K562 (cell line): ENCODE measurements at regions not wholly inside any gene's neighbourhood (a gene's known extent, or its start where the extent isn't known, plus 50 kb on each side); places are given as distances from the start of the nearest gene placed in this dataset.

Experiments
- CC2D1A ChIP-seq: fragments of 450-650 bp; IDR thresholded peaks from 2 replicates; pipeline ENCODE4 v1.6.1; 2017; ENCODE audit warnings: mild to moderate bottlenecking
- FOXJ2 ChIP-seq: fragments of 200-800 bp; sonication (Bioruptor generic); IDR thresholded peaks from 2 replicates; pipeline ENCODE4 v1.6.1; 2016; ENCODE audit warnings: missing genetic modification characterization, missing compliant biosample characterization
- HEY1 ChIP-seq: fragments of 250-450 bp; sonication (Bioruptor Pico); IDR thresholded peaks from 2 replicates; pipeline ENCODE4 v1.5.0; 2020; ENCODE audit warnings: mild to moderate bottlenecking, moderate library complexity, borderline replicate concordance
- HLTF ChIP-seq: fragments of 450-650 bp; IDR thresholded peaks from 2 replicates; pipeline ENCODE4 v1.6.1; 2016
- ILF3 ChIP-seq: fragments of 450-650 bp; IDR thresholded peaks from 2 replicates; pipeline ENCODE4 v1.6.1; 2018; ENCODE audit warnings: antibody characterized with exemption, mild to moderate bottlenecking, moderate library complexity, borderline replicate concordance
- KAT8 ChIP-seq: fragments of 450-650 bp; IDR thresholded peaks from 2 replicates; pipeline ENCODE4 v1.6.1; 2016; ENCODE audit warnings: low read depth, mild to moderate bottlenecking
- L3MBTL2 ChIP-seq: fragments of 450-650 bp; IDR thresholded peaks from 2 replicates; pipeline ENCODE4 v1.6.1; 2016; ENCODE audit warnings: mild to moderate bottlenecking, moderate library complexity
- MEIS2 ChIP-seq: fragments of 450-650 bp; IDR thresholded peaks from 2 replicates; pipeline ENCODE4 v1.6.1; 2014; ENCODE audit warnings: mild to moderate bottlenecking; ENCODE audit not compliant: partially characterized antibody
- NR3C1 ChIP-seq: sonication (generic); formaldehyde crosslinking; IDR thresholded peaks from 2 replicates; pipeline ENCODE4 v1.8.1; 2022; ENCODE audit warnings: missing genetic modification reagents
- RBBP5 ChIP-seq: fragments of 200-600 bp; sonication (generic); IDR thresholded peaks from 2 replicates; pipeline ENCODE4 v1.6.1; 2012; ENCODE audit warnings: borderline replicate concordance, mild to moderate bottlenecking, low read length, control low read depth, inconsistent platforms; ENCODE audit not compliant: insufficient read depth, poor library complexity, severe bottlenecking
- RHOXF2B ChIP-seq: fragments of 250-450 bp; sonication (Bioruptor Pico); conservative IDR thresholded peaks from 2 replicates; pipeline ENCODE4 v1.5.1; 2021
- SMAD2 ChIP-seq: fragments of 150-350 bp; IDR thresholded peaks from 2 replicates; pipeline ENCODE4 v1.6.1; 2014; ENCODE audit warnings: low read depth, mild to moderate bottlenecking, low read length
- STAG1 ChIP-seq: sonication (generic); formaldehyde crosslinking; IDR thresholded peaks from 2 replicates; pipeline ENCODE4 v1.5.0; 2020; ENCODE audit warnings: missing genetic modification reagents, borderline replicate concordance
- YY1 ChIP-seq, 3 experiments: IDR thresholded peaks; 2 replicates each; pipeline ENCODE4 v1.6.1; 2011; ENCODE audit warnings: low read length in 2 of 3, mild to moderate bottlenecking in 2 of 3, moderate library complexity in 2 of 3, borderline replicate concordance in 1 of 3, control low read depth in 1 of 3, low read depth in 1 of 3; ENCODE audit not compliant: insufficient read depth in 3 of 3, insufficient replicate concordance in 2 of 3, control insufficient read depth in 1 of 3, insufficient read length in 1 of 3; ENCODE audit errors: extremely low read depth in 1 of 3
- ZC3H4 ChIP-seq: sonication (generic); formaldehyde crosslinking; IDR thresholded peaks from 2 replicates; pipeline ENCODE4 v1.9.0; 2021; ENCODE audit warnings: missing genetic modification reagents, borderline replicate concordance
- ZFP30 ChIP-seq: fragments of 250-450 bp; sonication (Bioruptor Pico); IDR thresholded peaks from 2 replicates; pipeline ENCODE4 v1.8.0; 2022; ENCODE audit warnings: moderate library complexity, mild to moderate bottlenecking, inconsistent platforms, borderline replicate concordance
- ZNF140 ChIP-seq: fragments of 250-450 bp; sonication (Bioruptor Pico); IDR thresholded peaks from 2 replicates; pipeline ENCODE4 v1.8.0; 2021; ENCODE audit warnings: moderate library complexity, mild to moderate bottlenecking, inconsistent platforms
- ZNF224 ChIP-seq: sonication (generic); formaldehyde crosslinking; IDR thresholded peaks from 2 replicates; pipeline ENCODE4 v1.8.0; 2022; ENCODE audit warnings: mild to moderate bottlenecking, missing genetic modification reagents
- ZNF57 ChIP-seq: fragments of 450-650 bp; formaldehyde crosslinking; IDR thresholded peaks from 2 replicates; pipeline ENCODE4 v1.4.0; 2020; ENCODE audit warnings: mild to moderate bottlenecking, moderate library complexity
- ZNF830 ChIP-seq: fragments of 250-450 bp; sonication (Bioruptor Pico); IDR thresholded peaks from 2 replicates; pipeline ENCODE4 v1.5.0; 2021; ENCODE audit warnings: mild to moderate bottlenecking
- ZSCAN32 ChIP-seq: fragments of 450-650 bp; formaldehyde crosslinking; IDR thresholded peaks from 2 replicates; pipeline ENCODE4 v1.4.0; 2020; ENCODE audit warnings: mild to moderate bottlenecking, moderate library complexity
- TF ChIP-seq, protein P1 (sequence below): fragments of 450-650 bp; IDR thresholded peaks from 2 replicates; pipeline ENCODE4 v1.6.1; 2016
- TF ChIP-seq, protein P2 (sequence below): sonication (generic); formaldehyde crosslinking; IDR thresholded peaks from 2 replicates; pipeline ENCODE4 v1.8.0; 2022; ENCODE audit warnings: mild to moderate bottlenecking, missing genetic modification reagents
- TF ChIP-seq, protein P3 (sequence below): sonication (generic); formaldehyde crosslinking; IDR thresholded peaks from 2 replicates; pipeline ENCODE4 v1.5.0; 2020; ENCODE audit warnings: missing genetic modification reagents

DNA sequence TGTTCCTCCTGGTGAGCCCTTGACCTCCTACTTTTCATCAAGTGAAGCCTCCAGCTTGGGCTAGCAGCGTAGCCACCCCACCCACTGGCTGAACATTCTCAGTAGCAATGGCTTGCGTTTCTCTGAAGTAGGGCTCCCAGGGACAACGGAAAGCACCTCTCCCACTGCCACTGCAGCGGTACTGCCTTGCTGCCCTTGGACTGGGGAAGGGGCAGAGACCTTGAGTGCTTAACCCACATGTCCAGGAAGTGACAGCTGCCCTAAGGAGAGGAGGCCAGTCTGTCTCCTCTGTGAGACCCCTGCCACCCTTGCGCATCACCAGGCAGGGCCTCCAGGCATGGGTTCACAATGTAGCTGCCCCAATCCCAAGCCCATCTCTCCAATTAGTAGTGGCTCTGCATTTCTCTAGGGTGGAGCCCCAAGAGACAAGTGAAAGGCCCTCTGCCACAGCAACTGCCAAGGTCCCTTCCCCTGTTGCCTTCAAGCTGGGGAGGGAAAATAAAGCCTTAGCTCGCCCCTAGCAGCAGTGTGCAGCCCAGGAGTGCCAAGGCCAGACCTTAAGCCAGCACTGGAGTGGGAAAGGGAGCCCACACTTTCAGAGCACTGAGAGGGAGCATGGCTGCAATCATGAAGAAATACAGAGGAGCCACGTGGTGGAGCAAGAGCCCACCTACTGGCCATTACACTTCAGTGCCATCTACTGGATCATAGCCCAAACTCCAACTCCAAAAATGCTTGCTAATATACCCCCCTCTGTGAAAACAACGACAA lies 175.9 kb upstream of the TRPC4 start (continued):
- TF ChIP-seq ZFP30 (CRISPR knock-in tag) (no peak), HEY1 (CRISPR knock-in tag) (no peak), RHOXF2B (CRISPR knock-in tag) (no peak), KAT8 (no peak), MEIS2 (no peak), ZNF140 (no peak), YY1 (IDR thresholded peaks at IDR 0.05; ENCODE audit: borderline replicate concordance in 1 of 3, control insufficient read depth in 1 of 3, extremely low read depth in 1 of 3, insufficient read depth in 3 of 3, insufficient read length in 1 of 3, insufficient replicate concordance in 2 of 3, low read depth in 1 of 3, low read length in 2 of 3) (peak in 1 of 3 experiments; percentile 30), ZSCAN32 (CRISPR knock-in tag) (no peak), ZNF224 (CRISPR knock-in tag) (no peak), ZNF57 (CRISPR knock-in tag) (no peak), ZC3H4 (CRISPR knock-in tag) (no peak), ILF3 (no peak), L3MBTL2 (peak; percentile 73), RBBP5 (no peak), STAG1 (CRISPR knock-in tag) (peak; percentile 25; the same call in 1 of the 2 replicates), NR3C1 (no peak), SMAD2 (no peak), HLTF (no peak), FOXJ2 (tag) (no peak), ZNF830 (CRISPR knock-in tag) (no peak), CC2D1A (peak; percentile 56; the same call in 1 of the 2 replicates)
- TF ChIP-seq, protein P1, sequence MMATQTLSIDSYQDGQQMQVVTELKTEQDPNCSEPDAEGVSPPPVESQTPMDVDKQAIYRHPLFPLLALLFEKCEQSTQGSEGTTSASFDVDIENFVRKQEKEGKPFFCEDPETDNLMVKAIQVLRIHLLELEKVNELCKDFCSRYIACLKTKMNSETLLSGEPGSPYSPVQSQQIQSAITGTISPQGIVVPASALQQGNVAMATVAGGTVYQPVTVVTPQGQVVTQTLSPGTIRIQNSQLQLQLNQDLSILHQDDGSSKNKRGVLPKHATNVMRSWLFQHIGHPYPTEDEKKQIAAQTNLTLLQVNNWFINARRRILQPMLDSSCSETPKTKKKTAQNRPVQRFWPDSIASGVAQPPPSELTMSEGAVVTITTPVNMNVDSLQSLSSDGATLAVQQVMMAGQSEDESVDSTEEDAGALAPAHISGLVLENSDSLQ: no peak
- TF ChIP-seq, protein P2, sequence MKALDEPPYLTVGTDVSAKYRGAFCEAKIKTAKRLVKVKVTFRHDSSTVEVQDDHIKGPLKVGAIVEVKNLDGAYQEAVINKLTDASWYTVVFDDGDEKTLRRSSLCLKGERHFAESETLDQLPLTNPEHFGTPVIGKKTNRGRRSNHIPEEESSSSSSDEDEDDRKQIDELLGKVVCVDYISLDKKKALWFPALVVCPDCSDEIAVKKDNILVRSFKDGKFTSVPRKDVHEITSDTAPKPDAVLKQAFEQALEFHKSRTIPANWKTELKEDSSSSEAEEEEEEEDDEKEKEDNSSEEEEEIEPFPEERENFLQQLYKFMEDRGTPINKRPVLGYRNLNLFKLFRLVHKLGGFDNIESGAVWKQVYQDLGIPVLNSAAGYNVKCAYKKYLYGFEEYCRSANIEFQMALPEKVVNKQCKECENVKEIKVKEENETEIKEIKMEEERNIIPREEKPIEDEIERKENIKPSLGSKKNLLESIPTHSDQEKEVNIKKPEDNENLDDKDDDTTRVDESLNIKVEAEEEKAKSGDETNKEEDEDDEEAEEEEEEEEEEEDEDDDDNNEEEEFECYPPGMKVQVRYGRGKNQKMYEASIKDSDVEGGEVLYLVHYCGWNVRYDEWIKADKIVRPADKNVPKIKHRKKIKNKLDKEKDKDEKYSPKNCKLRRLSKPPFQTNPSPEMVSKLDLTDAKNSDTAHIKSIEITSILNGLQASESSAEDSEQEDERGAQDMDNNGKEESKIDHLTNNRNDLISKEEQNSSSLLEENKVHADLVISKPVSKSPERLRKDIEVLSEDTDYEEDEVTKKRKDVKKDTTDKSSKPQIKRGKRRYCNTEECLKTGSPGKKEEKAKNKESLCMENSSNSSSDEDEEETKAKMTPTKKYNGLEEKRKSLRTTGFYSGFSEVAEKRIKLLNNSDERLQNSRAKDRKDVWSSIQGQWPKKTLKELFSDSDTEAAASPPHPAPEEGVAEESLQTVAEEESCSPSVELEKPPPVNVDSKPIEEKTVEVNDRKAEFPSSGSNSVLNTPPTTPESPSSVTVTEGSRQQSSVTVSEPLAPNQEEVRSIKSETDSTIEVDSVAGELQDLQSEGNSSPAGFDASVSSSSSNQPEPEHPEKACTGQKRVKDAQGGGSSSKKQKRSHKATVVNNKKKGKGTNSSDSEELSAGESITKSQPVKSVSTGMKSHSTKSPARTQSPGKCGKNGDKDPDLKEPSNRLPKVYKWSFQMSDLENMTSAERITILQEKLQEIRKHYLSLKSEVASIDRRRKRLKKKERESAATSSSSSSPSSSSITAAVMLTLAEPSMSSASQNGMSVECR (CRISPR knock-in tag): no peak
- TF ChIP-seq, protein P3, sequence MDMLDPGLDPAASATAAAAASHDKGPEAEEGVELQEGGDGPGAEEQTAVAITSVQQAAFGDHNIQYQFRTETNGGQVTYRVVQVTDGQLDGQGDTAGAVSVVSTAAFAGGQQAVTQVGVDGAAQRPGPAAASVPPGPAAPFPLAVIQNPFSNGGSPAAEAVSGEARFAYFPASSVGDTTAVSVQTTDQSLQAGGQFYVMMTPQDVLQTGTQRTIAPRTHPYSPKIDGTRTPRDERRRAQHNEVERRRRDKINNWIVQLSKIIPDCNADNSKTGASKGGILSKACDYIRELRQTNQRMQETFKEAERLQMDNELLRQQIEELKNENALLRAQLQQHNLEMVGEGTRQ (CRISPR knock-in tag): peak; percentile 27; the same call in 1 of the 2 replicates
